ENCODE measurements at regions not wholly inside any gene's neighbourhood (a gene's known extent, or its start where the extent isn't known, plus 50 kb on each side); places are given as distances from the start of the nearest gene placed in this dataset.
"Not testable (repeated sequence)": the region's sequence is repeated elsewhere in the genome, so short reads cannot be mapped to it uniquely, and the experiment has no call there.

GRCh38 chrX:113001836-113002235 is 161.2 kb upstream of the AMOT start:
- DNase-seq, result peak; percentile 0 to 2

GRCh38 chrX:112997991-112998390 is 157.4 kb upstream of the AMOT start:
- no peak for DNase-seq

- DNase-seq, result no peak
Measured at GRCh38 chrX:112991801-112992200, 151.2 kb upstream of the AMOT start.

GRCh38 chrX:112979879-112980278 is 139.2 kb upstream of the AMOT start:
- DNase-seq, result no peak

GRCh38 chrX:112968351-112969133 is 127.9 kb upstream of the AMOT start:
- DNase-seq, result no peak

- DNase-seq, result no peak
Measured at GRCh38 chrX:112967903-112968302, 127.3 kb upstream of the AMOT start.

GRCh38 chrX:112967341-112967740 is 126.7 kb upstream of the AMOT start:
- DNase-seq, result no peak

- no peak for DNase-seq
Measured at GRCh38 chrX:112961981-112962380, 121.3 kb upstream of the AMOT start.

GRCh38 chrX:112947981-112948615 is 107.5 kb upstream of the AMOT start:
- no peak for DNase-seq

- DNase-seq, result no peak
Measured at GRCh38 chrX:112946227-112946626, 105.6 kb upstream of the AMOT start.

- no peak for DNase-seq
Measured at GRCh38 chrX:112945826-112946225, 105.2 kb upstream of the AMOT start.

- no peak for DNase-seq
Measured at GRCh38 chrX:112941209-112941837, 100.7 kb upstream of the AMOT start.

- no peak for DNase-seq
Measured at GRCh38 chrX:112935029-112935428, 94.4 kb upstream of the AMOT start.

- DNase-seq, result no peak
Measured at GRCh38 chrX:112931900-112932299, 91.3 kb upstream of the AMOT start.

GRCh38 chrX:112931478-112931877 is 90.8 kb upstream of the AMOT start:
- DNase-seq, result no peak

GRCh38 chrX:112923381-112923780 is 82.8 kb upstream of the AMOT start:
- not testable (repeated sequence) for DNase-seq

- no peak for DNase-seq
Measured at GRCh38 chrX:112913807-112914206, 73.2 kb upstream of the AMOT start.

- no peak for DNase-seq
Measured at GRCh38 chrX:112910418-112910817, 69.8 kb upstream of the AMOT start.

- no peak for DNase-seq
Measured at GRCh38 chrX:112901869-112902725, 61.5 kb upstream of the AMOT start.

- no peak for DNase-seq
Measured at GRCh38 chrX:112896051-112896450, 55.4 kb upstream of the AMOT start.
